Fibroblast of skin of left biceps (primary cell): ENCODE measurements at regions not wholly inside any gene's neighbourhood (a gene's known extent, or its start where the extent isn't known, plus 50 kb on each side); places are given as distances from the start of the nearest gene placed in this dataset.
"Not testable (repeated sequence)": the region's sequence is repeated elsewhere in the genome, so short reads cannot be mapped to it uniquely, and the experiment has no call there.

Source experiments
- DNase-seq, 2 experiments: peaks; one replicate each; pipeline ENCODE4 v3.0.0-alpha.2; 2013; ENCODE audit warnings: low read depth in 2 of 2

- no peak for DNase-seq
Measured at GRCh38 chr6:14290772-14291330, 173.3 kb downstream of the CD83 start.

DNA sequence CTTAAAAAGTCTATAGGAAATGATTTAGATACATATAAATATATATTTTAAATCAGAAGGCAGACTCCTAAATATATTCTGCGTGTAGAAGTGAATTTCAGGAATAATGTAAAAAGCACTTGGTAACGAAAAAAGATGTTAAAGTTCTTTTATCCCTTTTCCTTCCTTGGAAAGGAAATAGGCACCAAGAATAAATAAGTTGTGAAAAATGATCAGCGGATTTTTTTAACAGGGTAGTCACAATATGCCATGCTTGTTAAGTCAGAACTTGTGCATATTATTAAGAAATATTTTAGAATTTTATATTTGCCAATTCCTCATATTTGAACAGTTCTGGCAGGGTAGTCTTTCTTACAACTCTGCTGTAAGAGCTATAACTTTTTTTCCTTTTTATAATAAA, 173.8 kb downstream of the CD83 start:
- no peak for DNase-seq

GRCh38 chr6:14292119-14292518, 174.5 kb downstream of the CD83 start:
- DNase-seq = no peak

GRCh38 chr6:14294270-14294951, 176.8 kb downstream of the CD83 start:
- no peak for DNase-seq

DNA sequence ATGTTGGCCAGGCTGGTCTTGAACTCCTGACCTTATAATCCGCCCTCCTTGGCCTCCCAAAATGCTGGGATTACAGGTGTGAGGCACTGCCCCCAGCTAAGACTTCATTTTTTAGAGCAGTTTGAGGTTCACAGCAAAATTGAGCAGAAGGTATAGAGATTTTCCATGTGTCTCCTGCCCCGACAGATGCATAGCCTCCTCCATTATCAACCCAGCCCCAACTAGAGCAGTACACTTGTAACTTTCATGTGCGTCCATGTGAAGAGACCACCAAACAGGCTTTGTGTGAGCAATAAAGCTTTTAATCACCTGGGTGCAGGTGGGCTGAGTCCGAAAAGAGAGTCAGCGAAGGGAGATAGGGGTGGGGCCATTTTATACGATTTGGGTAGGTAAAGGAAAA, 179.1 kb downstream of the CD83 start:
- DNase-seq = not testable (repeated sequence)

DNA sequence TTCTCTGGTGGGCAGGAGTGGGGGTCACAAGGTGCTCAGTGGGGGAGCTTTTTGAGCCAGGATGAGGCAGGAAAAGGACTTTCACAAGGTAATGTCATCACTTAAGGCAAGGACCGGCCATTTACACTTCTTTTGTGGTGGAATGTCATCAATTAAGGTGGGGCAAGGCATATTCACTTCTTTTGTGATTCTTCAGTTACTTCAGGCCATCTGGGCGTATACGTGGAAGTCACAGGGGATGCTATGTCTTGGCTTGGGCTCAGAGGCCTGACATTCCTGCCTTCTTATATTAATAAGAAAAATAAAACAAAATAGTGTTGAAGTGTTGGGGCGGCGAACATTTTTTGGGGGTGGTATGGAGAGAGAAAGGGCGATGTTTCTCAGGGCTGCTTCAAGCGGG, 179.5 kb downstream of the CD83 start:
- not testable (repeated sequence) for DNase-seq

GRCh38 chr6:14300189-14300588, 182.6 kb downstream of the CD83 start:
- DNase-seq = not testable (repeated sequence)

DNA sequence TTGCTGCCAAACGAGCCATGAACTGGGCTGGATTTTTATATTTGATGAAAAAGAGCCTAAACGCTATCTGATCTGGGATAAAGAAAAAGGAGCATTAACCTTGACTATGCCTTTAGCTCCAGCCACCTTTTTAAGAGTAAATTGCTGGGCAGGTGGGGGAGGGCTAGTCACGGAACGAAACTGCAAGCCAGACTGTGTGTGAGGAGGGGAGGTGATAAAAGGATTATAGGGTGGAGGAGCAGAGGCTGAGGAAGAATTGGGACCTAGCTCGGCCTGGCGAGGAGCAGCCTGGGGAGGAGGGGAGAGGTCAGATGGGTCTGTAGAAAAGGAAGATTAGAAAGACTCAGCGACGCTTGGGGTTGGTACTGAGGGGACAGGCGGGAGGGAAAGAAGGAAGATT, 183.1 kb downstream of the CD83 start:
- not testable (repeated sequence) for DNase-seq

GRCh38 chr6:14301477-14301876, 183.9 kb downstream of the CD83 start:
- DNase-seq = not testable (repeated sequence)

DNA sequence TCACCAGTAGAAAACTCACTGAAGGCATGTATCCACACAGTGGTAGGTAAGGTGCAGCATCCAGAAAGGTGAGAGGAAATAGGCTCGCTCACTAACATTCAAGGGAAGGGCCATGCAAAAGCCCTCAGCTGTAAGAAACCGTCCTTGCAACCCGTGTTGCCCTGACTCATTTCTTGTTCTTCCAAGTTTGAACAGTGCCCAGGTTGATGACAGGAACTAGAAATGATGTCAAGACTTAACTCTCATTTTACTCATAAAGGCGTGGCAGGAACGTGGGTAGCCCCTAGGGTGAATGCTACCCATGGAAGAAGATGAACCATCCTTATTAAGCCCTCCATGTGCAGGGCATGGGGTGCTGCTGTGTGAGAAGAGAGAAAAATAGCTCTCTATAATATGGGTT, 187.6 kb downstream of the CD83 start:
- no peak for DNase-seq

DNA sequence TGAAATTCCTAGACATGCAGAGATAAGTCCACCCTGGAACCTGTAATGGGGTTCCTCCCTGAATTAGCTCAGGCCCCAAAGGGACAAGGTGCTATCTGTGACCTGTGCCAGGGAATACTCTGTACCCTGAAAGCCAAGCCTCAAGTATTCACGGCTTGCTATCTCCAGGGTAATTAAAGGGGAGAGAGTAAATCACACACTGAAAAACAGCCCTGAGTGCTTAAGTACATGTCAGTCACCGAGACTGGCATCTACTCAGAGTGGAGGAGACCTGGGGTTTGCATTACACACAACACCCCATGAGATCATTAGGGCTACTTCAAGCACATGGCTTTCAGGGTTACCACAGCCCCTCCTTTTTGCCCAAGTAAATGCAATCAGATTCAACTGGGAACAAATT, 188.1 kb downstream of the CD83 start:
- no peak for DNase-seq

DNA sequence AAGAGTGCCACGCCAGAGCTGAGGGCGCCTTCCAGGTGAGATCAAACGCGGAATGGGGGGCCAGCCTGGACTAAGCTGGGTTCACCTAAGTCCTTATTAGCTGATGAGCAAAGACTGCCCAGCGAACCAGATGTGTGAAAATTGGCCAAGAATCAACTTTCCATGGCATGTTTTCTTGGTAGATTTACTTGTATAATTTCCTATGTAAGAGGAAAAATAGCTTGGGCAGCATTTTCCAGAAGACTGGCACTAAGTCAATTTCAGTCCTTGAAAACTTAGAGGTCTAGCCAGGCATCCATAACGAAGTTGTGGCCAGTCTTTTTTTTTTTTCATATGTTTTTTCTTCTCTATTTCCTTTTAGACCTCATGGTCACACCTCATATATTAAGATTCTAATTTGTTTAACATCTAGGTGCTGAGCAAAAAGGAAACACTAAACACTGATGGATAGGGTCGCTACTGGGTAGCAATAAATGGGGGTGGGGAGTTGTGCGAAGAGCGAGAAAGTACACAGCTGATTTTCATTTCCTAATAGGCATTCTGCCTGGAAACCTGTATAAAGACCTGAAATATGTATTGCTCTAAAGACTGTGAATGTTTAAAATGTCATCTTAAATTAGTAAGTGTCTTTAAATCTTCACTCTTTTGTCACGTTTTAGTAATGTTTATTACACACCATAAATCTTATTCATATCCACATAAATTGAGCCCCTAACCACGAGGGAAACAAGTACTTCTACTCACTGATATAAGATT, 188.8 kb downstream of the CD83 start:
- peak; percentile 30 to 33 for DNase-seq

DNA sequence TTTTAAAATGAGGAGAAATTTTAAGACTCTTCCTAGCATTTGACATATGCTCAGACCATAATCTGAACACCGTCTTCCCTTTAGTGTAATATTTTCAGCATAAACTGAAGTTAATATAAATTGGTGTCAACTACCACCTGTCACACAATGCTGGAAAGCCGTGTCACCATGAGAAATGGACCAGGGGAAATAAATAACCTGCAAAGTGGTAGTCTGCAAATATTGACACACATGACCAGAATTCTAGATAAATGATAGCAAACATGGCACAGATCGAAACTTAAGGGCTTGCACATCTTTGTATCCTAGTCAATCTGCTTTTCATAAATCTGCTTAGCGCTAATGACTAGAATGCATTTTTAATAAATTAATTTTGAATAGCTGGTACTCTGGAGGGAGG, 191.9 kb downstream of the CD83 start:
- DNase-seq = no peak

GRCh38 chr6:14309951-14310445, 192.4 kb downstream of the CD83 start:
- DNase-seq = no peak

DNA sequence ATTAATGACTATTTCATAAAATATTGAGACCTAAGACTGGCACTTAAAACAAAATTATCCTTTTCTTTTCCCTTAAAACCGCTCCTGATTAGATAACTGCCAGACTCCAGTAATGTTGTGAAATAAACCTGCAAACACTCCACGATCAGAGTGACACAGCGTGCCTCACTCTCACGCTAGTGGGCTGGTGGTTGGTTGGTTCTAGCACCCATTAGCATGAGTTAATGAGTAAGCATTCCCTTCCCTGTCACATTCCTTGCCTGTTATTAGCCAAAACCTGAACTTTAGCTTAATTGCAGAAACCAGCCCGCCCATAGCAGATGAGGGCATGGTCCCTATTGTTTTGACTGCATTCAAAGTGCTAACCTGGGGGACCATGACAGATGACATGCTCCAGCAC, 193.4 kb downstream of the CD83 start:
- no peak for DNase-seq

GRCh38 chr6:14312587-14312986, 195.0 kb downstream of the CD83 start:
- DNase-seq = no peak

- DNase-seq = no peak
Measured at GRCh38 chr6:14313248-14313647, 195.7 kb downstream of the CD83 start.

DNA sequence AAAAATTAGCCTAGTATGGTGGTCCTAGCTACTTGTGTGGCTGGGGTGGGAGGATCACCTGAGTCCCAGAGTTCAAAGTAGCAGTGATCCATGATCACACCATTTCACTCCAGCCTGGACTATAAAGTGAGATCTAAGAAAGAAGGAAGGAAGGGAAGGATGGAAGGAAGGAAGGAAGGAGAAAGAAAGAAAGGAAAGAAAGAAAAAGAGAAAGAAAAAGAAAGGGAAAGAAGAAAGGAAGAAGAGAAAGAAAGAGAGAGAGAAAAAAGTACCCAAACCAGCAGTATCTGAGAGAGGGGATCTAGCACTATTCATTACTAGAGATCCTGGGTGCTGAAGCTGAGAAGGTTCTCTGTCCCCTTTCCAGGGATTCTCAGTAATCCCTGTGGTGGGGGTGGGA, 197.8 kb downstream of the CD83 start:
- no peak for DNase-seq

DNA sequence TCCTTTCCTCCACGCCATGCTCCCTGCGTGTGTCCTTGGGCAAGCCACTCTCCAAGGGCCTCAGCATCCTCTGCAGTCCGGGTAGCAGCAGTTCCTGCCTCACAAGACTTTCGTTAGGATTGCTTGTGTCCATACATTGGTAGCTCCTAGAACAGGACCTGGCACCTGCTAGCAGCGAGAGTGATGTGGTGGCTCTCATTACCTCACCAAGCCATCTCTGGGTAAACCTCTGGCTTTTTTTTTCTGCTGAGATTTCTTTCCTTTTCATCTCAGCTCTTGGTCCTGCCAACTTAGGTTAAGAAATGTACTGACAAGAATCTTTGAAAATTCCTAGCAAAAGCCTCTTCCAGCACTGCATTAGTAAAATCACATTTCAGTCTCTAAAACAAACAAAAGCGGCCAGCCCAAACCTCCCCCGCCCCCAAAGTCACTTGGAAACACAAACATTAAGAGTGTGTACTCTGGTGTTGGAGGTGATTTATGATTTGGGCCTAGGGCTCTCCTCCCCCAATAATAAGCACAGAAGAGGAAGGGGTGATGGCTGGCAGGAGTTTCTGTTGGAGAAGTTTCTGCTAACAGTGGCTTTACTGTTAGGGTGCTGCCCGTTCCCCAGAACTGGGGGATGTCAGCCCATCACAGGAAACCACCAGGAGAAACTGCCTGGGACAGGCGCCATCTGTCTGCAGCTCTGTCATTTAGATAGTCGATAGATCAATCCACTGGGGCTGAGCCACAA, 199.2 kb downstream of the CD83 start:
- DNase-seq = no peak

DNA sequence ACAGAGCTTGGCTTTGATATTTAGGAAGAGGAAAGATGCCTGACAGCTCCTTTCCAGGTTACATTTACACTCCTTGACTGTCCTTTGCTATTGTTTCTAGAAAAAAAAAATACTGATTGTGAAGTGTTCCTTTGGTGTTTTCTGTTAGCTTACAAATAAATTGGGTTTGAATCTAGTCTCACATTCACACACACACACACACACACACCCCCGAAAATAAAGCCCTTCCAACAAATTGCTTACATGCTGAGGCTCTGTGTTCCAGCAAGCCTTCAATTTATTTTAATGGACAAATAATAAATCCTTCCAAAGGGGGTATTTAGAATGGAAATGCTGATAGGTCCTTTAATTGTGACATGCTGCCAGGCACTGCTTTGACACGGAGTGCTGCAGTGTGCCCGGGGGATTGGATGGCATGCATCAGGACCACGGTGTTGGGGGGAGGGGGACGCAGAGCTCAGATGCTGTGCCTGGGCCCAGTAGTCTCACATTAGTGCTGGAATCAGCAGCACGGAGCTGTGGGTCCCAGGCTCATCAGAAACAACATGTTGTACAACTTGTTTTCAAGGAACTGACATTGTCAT, 199.9 kb downstream of the CD83 start:
- no peak for DNase-seq

DNA sequence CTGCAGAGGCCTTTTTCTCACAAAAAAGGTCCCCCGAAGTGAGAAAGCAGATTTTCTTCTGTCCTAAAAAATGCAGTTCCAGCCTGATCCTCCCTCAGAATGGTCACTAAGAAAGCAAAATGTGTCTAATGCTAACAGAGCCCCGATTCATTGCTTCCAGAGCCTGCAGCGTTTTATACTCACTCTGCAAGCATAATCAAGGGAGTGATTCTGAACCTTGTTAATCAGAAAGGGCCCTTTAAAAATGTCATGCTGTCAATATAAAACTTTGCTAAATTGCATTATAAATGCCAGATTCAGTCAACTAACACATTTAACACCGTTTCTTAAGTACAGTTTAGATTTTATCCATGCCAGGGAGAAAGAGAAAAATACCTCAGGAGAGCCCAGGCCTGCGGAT, 202.8 kb downstream of the CD83 start:
- no peak for DNase-seq
